ENCODE measurements at regions not wholly inside any gene's neighbourhood (a gene's known extent, or its start where the extent isn't known, plus 50 kb on each side); places are given as distances from the start of the nearest gene placed in this dataset.

DNA sequence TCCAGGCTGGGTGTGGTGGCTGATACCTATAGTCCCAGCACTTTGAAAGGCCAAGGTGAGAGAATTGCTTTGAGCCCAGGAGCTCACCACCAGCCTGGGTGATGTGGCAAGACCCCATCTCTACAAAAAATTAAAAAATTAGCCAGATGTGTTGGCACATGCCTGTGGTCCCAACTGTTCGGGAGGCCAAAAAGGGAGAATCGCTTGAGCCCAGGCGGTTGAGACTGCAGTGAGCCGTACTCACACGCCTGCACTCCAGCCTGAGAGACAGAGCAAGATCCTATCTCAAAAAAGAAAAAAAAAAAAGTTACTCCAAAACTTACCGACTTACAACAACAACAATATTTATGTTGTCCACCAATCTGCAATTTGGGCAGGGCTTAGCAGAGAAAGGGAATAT, 178.0 kb upstream of the FN1 start (continued):
- TF ChIP-seq CUX1 (CRISPR knock-in tag; IDR thresholded peaks at IDR 0.05), result no peak

DNA sequence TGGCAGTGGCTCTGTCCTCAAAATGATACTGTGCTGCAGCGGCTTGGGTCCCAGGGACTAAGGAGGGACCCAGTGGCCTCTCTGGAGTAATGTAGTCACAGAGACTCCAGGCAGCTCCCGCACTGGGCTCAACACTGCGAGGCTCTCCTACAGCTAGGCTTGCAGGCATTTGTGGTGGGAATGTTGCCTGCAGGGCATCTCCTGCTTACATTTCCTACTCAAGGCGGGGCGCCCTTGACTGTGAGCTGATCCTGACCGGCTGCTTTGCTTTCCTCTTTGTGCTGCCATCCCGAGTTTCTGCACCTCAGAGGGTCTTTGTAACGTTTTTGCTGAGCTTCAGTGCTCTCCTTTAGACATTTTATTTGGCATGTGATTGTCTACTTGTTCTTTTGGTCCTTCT, 177.4 kb upstream of the FN1 start:
- no peaks in the 10 kb centered on the region for H3K79me2 ChIP-seq (ENCODE audit: control insufficient read depth, insufficient read depth, low read length)
- no peak for TF ChIP-seq CTBP1 (IDR thresholded peaks at IDR 0.05; ENCODE audit: borderline replicate concordance)
- peaks cover 0 to 4% of the 10 kb centered on the region in 2 experiments; a peak in 2 of 5 replicates for H3K4me1 ChIP-seq (replicated peaks in 1 of 2; ENCODE audit: control insufficient read depth in 2 of 2, insufficient read depth in 2 of 2, low read length in 2 of 2)
- no peak overlapping the region for H3K9ac ChIP-seq (ENCODE audit: insufficient read depth in 1 of 2, low read depth in 2 of 2, low read length in 2 of 2)
- no peak for DNase-seq (ENCODE audit: extremely low read depth in 1 of 4, low spot score in 3 of 4)
- in situ Hi-C loops (cut with MboI) (no loop called here), intact Hi-C loops (cut with micrococcal nuclease) (loop anchor here (10.0 kb wide), 1 partner anchor 108 kb away; no protein-coding TSS in a partner anchor)
- no peak overlapping the region for H3K4me3 ChIP-seq
- ChIA-PET POLR2A (interaction anchor here (0.5 kb wide), 1 partner anchor 152 kb away, joined by 3 read pairs; no protein-coding TSS in a partner anchor), CTCF (ENCODE audit: low intra/inter-chr PET ratio) (no interaction called here)
- no peaks in the 10 kb centered on the region for H3K36me3 ChIP-seq (ENCODE audit: control insufficient read depth, insufficient read depth, low read length)
- 50% methylated on average over 4 of the region's 8 CpGs for WGBS (ENCODE audit: insufficient coverage, low coverage, missing lambda C conversion rate)
- ATAC-seq, result no peak
- no peak overlapping the region for H3K27ac ChIP-seq (ENCODE audit: extremely low read depth, low read depth, low read length)
- no peak overlapping the region for H3K4me2 ChIP-seq (ENCODE audit: insufficient read depth, low read length)
- no TSS peak for BruUV-seq (replicated peaks)
- no peaks in the 10 kb centered on the region for H4K20me1 ChIP-seq (replicated peaks; ENCODE audit: control insufficient read depth, insufficient read depth, low read length)
- H2AFZ ChIP-seq (ENCODE audit: low read depth, low read length), result no peak overlapping the region
- no peaks in the 10 kb centered on the region for H3K9me1 ChIP-seq (ENCODE audit: control insufficient read depth, insufficient read depth, low read length)
- H3K27me3 ChIP-seq (ENCODE audit: control insufficient read depth in 2 of 2, insufficient read depth in 2 of 2, low read length in 2 of 2), result no peaks in the 10 kb centered on the region
- no peak for FAIRE-seq
- H3K9me3 ChIP-seq (replicated peaks; ENCODE audit: control insufficient read depth, insufficient read depth, low read depth, low read length), result peaks cover 3% of the 10 kb centered on the region
